Adrenal gland (tissue), 5 donors: ENCODE measurements at regions not wholly inside any gene's neighbourhood (a gene's known extent, or its start where the extent isn't known, plus 50 kb on each side); places are given as distances from the start of the nearest gene placed in this dataset.

Experiments
- POLR2A ChIP-seq, 2 donors: fragments of 450-650 bp; IDR thresholded peaks; one replicate each; pipeline ENCODE4 v1.6.1; 2017; ENCODE audit warnings: antibody characterized with exemption in 2 of 2, mild to moderate bottlenecking in 2 of 2, moderate library complexity in 1 of 2
- TF ChIP-seq, protein P1 (sequence below), 6 experiments: fragments of 450-650 bp in 4 of 6; fragments of 200-600 bp in 2 of 6; sonication (generic) in 1 of 6; IDR thresholded peaks; 1 replicate in 5 of 6; 2 replicates in 1 of 6; pipeline versions ENCODE4 v1.5.1 to v1.8.0; 2016 to 2021; ENCODE audit warnings: antibody characterized with exemption in 6 of 6, mild to moderate bottlenecking in 2 of 6, moderate library complexity in 1 of 6
- donor health status: DM: no; HTN: no; CAD: no.

DNA sequence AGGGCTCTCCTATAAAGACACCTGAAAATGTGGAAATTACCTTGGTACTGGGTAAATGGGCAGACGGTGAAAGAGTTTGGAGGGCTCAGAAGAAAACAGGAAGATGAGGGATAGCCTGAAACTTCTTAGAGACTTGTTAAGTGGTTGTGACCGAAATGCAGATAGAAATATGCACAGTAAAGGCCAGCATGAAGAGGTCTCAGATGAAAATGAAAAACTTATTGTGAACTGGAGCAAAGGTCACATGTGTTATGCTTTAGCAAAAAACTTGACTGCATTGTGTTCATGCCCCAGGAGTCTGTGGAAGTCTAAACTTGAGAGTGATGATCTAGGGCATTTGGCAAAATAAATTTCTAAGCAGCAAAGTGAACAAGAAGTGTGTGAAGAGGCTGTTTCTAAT lies 137.1 kb downstream of the CBLN2 start:
- TF ChIP-seq, protein P1, sequence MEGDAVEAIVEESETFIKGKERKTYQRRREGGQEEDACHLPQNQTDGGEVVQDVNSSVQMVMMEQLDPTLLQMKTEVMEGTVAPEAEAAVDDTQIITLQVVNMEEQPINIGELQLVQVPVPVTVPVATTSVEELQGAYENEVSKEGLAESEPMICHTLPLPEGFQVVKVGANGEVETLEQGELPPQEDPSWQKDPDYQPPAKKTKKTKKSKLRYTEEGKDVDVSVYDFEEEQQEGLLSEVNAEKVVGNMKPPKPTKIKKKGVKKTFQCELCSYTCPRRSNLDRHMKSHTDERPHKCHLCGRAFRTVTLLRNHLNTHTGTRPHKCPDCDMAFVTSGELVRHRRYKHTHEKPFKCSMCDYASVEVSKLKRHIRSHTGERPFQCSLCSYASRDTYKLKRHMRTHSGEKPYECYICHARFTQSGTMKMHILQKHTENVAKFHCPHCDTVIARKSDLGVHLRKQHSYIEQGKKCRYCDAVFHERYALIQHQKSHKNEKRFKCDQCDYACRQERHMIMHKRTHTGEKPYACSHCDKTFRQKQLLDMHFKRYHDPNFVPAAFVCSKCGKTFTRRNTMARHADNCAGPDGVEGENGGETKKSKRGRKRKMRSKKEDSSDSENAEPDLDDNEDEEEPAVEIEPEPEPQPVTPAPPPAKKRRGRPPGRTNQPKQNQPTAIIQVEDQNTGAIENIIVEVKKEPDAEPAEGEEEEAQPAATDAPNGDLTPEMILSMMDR (IDR thresholded peaks at IDR 0.05), result no peak
- no peak for TF ChIP-seq POLR2A (IDR thresholded peaks at IDR 0.05)
